ENCODE measurements at regions not wholly inside any gene's neighbourhood (a gene's known extent, or its start where the extent isn't known, plus 50 kb on each side); places are given as distances from the start of the nearest gene placed in this dataset.

GRCh38 chr4:122203407-122203806 is 51.3 kb downstream of the BLTP1 start:
- TF ChIP-seq CTCF (IDR thresholded peaks at IDR 0.05; ENCODE audit: borderline replicate concordance, extremely low read depth, low read length, poor library complexity, severe bottlenecking) (no peak), EZH2 (IDR thresholded peaks at IDR 0.05; ENCODE audit: borderline replicate concordance, low read depth, low read length, severe bottlenecking) (no peak)

All from DND-41 (cell line).